PC-3 (cell line): ENCODE measurements at regions not wholly inside any gene's neighbourhood (a gene's known extent, or its start where the extent isn't known, plus 50 kb on each side); places are given as distances from the start of the nearest gene placed in this dataset.

Experiments
- ATAC-seq: fragments of 200-7000 bp; cut with Tn5 transposase; 2 replicates; pipeline ENCODE4 v1.9.1; 2020; ENCODE audit warnings: mild to moderate bottlenecking, moderate library complexity
- BruUV-seq: library from RNA; stranded (reverse); fragments of 400-500 nt; replicated peaks from 2 replicates; lab custom pipeline; 2021; lab: Mats Ljungman, UMichigan
- CTCF ChIA-PET: fragments of 300-600 bp; sonication (Branson Sonifier 250); formaldehyde crosslinking; loops from one replicate; lab custom pipeline; 2022; ENCODE audit warnings: antibody characterized with exemption; lab: Charles Lee
- POLR2A ChIA-PET: fragments of 300-600 bp; sonication (Branson Sonifier 250); formaldehyde crosslinking; loops from one replicate; lab custom pipeline; 2022; ENCODE audit warnings: antibody characterized with exemption; ENCODE audit not compliant: unreplicated experiment; lab: Charles Lee
- DNase-seq: peaks from one replicate; pipeline ENCODE4 v3.0.0-alpha.2; 2015
- H2AFZ ChIP-seq: fragments of 300-600 bp; sonication (generic); 2 replicates; pipeline ENCODE4 v1.6.0; 2016; ENCODE audit warnings: antibody characterized with exemption, low read length
- H3F3A ChIP-seq: fragments of 300-600 bp; sonication (generic); one replicate; pipeline ENCODE4 v1.6.0; 2017; ENCODE audit warnings: antibody characterized with exemption, low read length, control low read depth, mild to moderate bottlenecking; ENCODE audit not compliant: unreplicated experiment
- H3K27ac ChIP-seq: fragments of 300-600 bp; sonication (generic); 2 replicates; pipeline ENCODE4 v1.5.1; 2016; ENCODE audit warnings: mild to moderate bottlenecking, low read length
- H3K27me3 ChIP-seq: fragments of 300-600 bp; sonication (generic); 2 replicates; pipeline ENCODE4 v1.6.1; 2016; ENCODE audit warnings: low read length, mixed read lengths
- H3K36me3 ChIP-seq: fragments of 300-600 bp; sonication (generic); 2 replicates; pipeline ENCODE4 v1.6.1; 2016; ENCODE audit warnings: low read depth, mixed run types, low read length, mixed read lengths
- H3K4me1 ChIP-seq: fragments of 300-600 bp; sonication (generic); 2 replicates; pipeline ENCODE4 v1.5.1; 2016; ENCODE audit warnings: low read length; ENCODE audit not compliant: insufficient read depth
- H3K4me2 ChIP-seq: fragments of 300-600 bp; sonication (generic); 2 replicates; pipeline ENCODE4 v1.6.0; 2016; ENCODE audit warnings: low read length
- H3K4me3 ChIP-seq: fragments of 300-600 bp; sonication (generic); 2 replicates; pipeline ENCODE4 v1.5.1; 2016; ENCODE audit warnings: mild to moderate bottlenecking, low read length, mixed read lengths
- H3K79me2 ChIP-seq: fragments of 300-600 bp; sonication (generic); 2 replicates; pipeline ENCODE4 v1.6.1; 2017; ENCODE audit warnings: low read length, mixed read lengths
- H3K9ac ChIP-seq: fragments of 300-600 bp; sonication (generic); 2 replicates; pipeline ENCODE4 v1.6.0; 2016; ENCODE audit warnings: mild to moderate bottlenecking, low read length
- H3K9me2 ChIP-seq: fragments of 300-600 bp; sonication (generic); replicated peaks from 2 replicates; pipeline ENCODE4 v1.6.1; 2016; ENCODE audit warnings: mixed run types, low read length, mixed read lengths
- H3K9me3 ChIP-seq: fragments of 300-600 bp; sonication (generic); 2 replicates; pipeline ENCODE4 v1.6.1; 2016; ENCODE audit warnings: low read length, mixed read lengths
- H4K20me1 ChIP-seq: fragments of 300-600 bp; sonication (generic); 2 replicates; pipeline ENCODE4 v1.6.1; 2016; ENCODE audit warnings: low read length, mixed read lengths
- EZH2 ChIP-seq: fragments of 300-600 bp; sonication (generic); IDR thresholded peaks from one replicate; pipeline ENCODE4 v1.6.1; 2017; ENCODE audit warnings: antibody characterized with exemption, mild to moderate bottlenecking, low read length; ENCODE audit not compliant: unreplicated experiment
- EZH2phosphoT487 ChIP-seq: fragments of 300-600 bp; sonication (generic); IDR thresholded peaks from 2 replicates; pipeline ENCODE4 v1.6.1; 2018; ENCODE audit warnings: mild to moderate bottlenecking, antibody characterized with exemption, low read length, borderline replicate concordance
- intact Hi-C: fragments of 100-400 bp; cut with micrococcal nuclease; formaldehyde crosslinking; loops from 2 replicates; pipeline ENCODE4 v1.9.0; 2023
- TF ChIP-seq, protein P1 (sequence below): fragments of 300-600 bp; sonication (generic); conservative IDR thresholded peaks from 2 replicates; pipeline ENCODE4 v1.5.1; 2017; ENCODE audit warnings: antibody characterized with exemption, low read depth, mild to moderate bottlenecking, low read length

DNA sequence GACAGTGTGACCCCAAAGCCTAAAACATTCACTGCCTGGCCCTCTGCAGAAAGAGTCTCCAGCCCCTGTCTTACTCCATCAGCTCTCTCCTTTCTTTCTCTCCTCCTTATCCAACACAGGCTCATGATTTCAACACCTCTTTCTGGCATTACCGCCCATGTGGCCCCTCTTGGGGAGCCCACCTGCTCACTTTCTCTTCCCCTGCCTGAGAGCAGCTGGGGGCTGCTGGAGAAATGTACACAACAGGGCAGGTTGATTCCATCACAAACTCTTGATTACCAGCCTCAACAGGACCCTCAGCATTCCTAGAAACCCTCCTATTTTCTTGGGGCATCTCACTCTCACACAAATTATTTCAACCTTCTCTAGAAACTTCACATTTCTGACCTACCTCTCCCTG lies 98.3 kb downstream of the ABHD5 start:
- no peaks in the 10 kb centered on the region for H3K9me3 ChIP-seq
- no peaks in the 10 kb centered on the region for H4K20me1 ChIP-seq
- H3K36me3 ChIP-seq, result no peaks in the 10 kb centered on the region
- H3K4me3 ChIP-seq, result no peak overlapping the region
- no peaks in the 10 kb centered on the region for H3K9me2 ChIP-seq
- BruUV-seq, result no TSS peak
- TF ChIP-seq, protein P1, sequence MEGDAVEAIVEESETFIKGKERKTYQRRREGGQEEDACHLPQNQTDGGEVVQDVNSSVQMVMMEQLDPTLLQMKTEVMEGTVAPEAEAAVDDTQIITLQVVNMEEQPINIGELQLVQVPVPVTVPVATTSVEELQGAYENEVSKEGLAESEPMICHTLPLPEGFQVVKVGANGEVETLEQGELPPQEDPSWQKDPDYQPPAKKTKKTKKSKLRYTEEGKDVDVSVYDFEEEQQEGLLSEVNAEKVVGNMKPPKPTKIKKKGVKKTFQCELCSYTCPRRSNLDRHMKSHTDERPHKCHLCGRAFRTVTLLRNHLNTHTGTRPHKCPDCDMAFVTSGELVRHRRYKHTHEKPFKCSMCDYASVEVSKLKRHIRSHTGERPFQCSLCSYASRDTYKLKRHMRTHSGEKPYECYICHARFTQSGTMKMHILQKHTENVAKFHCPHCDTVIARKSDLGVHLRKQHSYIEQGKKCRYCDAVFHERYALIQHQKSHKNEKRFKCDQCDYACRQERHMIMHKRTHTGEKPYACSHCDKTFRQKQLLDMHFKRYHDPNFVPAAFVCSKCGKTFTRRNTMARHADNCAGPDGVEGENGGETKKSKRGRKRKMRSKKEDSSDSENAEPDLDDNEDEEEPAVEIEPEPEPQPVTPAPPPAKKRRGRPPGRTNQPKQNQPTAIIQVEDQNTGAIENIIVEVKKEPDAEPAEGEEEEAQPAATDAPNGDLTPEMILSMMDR, result no peak
- TF ChIP-seq EZH2, result no peak
- TF ChIP-seq EZH2phosphoT487, result no peak
- POLR2A ChIA-PET, result no interaction called here
- H2AFZ ChIP-seq, result no peak overlapping the region
- no peak for DNase-seq
- CTCF ChIA-PET, result no interaction called here
- H3K79me2 ChIP-seq, result no peaks in the 10 kb centered on the region
- no peaks in the 10 kb centered on the region; the same call in 1 of the 2 replicates for H3K4me1 ChIP-seq
- no peak for ATAC-seq
- no peak overlapping the region for H3K27ac ChIP-seq
- no peaks in the 10 kb centered on the region for H3K27me3 ChIP-seq
- no peaks in the 10 kb centered on the region for H3F3A ChIP-seq
- H3K9ac ChIP-seq, result no peak overlapping the region
- H3K4me2 ChIP-seq, result no peak overlapping the region
- intact Hi-C loops, result no loop called here

DNA sequence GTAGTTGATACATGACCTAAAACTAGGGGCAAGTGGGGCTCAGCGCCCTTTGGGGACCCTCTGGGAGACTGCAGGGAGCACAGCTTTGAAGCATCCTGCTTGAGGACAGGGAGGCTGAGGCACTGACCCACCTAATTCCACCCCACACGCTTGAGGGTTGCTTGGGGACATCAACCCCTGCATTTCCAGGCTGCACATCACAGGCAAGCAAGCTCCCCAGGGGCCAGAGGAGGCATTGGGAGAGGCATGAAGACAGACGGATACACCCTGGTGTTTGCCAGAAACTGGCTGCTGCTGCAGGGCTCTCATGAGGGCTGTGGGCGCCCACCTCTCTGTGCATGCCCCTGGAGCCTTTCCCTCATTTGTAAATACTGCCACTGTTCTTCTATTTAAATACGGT lies 99.3 kb downstream of the ABHD5 start:
- Histone ChIP-seq H3K9me3 (no peaks in the 10 kb centered on the region), H3F3A (no peaks in the 10 kb centered on the region), H3K27me3 (no peaks in the 10 kb centered on the region), H3K9me2 (no peaks in the 10 kb centered on the region), H3K27ac (no peak overlapping the region), H3K79me2 (no peaks in the 10 kb centered on the region), H3K9ac (no peak overlapping the region), H4K20me1 (no peaks in the 10 kb centered on the region), H3K4me2 (no peak overlapping the region), H3K4me1 (peaks cover 10% of the 10 kb centered on the region), H3K36me3 (no peaks in the 10 kb centered on the region), H3K4me3 (no peak overlapping the region), H2AFZ (no peak overlapping the region)
- ChIA-PET CTCF (no interaction called here), POLR2A (no interaction called here)
- ATAC-seq (no peak), DNase-seq (no peak)
- TF ChIP-seq, protein P1, result no peak
- TF ChIP-seq EZH2phosphoT487 (no peak), EZH2 (no peak)
- no TSS peak for BruUV-seq
- intact Hi-C loops, result no loop called here

DNA sequence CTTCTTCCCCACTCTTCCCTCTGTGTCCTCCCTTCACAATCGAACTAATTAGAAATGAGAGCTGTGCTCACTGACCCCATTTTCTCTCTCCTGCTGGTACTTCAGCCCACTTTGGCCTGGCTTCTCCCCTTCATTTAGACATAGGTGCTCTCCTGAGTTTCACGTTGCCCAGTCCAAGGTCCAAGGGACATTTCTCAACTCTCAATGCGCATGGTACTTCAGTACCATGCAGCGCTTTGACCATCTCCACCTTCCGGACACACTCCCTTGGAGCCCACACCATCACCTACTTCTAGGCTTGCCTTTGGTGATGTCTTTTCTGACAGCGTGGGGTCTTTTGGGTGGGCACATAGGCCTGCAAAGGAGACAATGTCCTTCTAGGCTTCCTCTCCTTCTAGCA lies 99.7 kb downstream of the ABHD5 start:
- POLR2A ChIA-PET, result no interaction called here
- intact Hi-C loops, result no loop called here
- Histone ChIP-seq H3K36me3 (no peaks in the 10 kb centered on the region), H2AFZ (no peak overlapping the region), H3K4me2 (no peak overlapping the region), H3K9me2 (no peaks in the 10 kb centered on the region), H3K4me1 (peaks cover 13% of the 10 kb centered on the region), H3F3A (no peaks in the 10 kb centered on the region), H4K20me1 (no peaks in the 10 kb centered on the region), H3K9ac (no peak overlapping the region), H3K79me2 (no peaks in the 10 kb centered on the region), H3K27ac (no peak overlapping the region), H3K9me3 (no peaks in the 10 kb centered on the region), H3K4me3 (no peak overlapping the region), H3K27me3 (no peaks in the 10 kb centered on the region)
- CTCF ChIA-PET, result no interaction called here
- no peak for DNase-seq
- TF ChIP-seq EZH2 (no peak), EZH2phosphoT487 (no peak)
- TF ChIP-seq, protein P1, result no peak
- no TSS peak for BruUV-seq
- no peak for ATAC-seq
